Keratinocyte (primary cell): ENCODE measurements at regions not wholly inside any gene's neighbourhood (a gene's known extent, or its start where the extent isn't known, plus 50 kb on each side); places are given as distances from the start of the nearest gene placed in this dataset.

Experiments used
- DNase-seq: peaks from one replicate; pipeline ENCODE4 v3.0.0-alpha.2; 2011; ENCODE audit warnings: low read depth, missing footprints, low spot score
- FAIRE-seq: peaks from 2 replicates; lab custom pipeline; 2011; peaks lifted over from hg19 to GRCh38; lab: Jason Lieb, UNC
- H2AFZ ChIP-seq: 2 replicates; pipeline ENCODE4 v1.6.0; 2012; ENCODE audit warnings: low read length, control low read depth, inconsistent platforms; ENCODE audit not compliant: control insufficient read depth
- H3K27ac ChIP-seq: 2 replicates; pipeline ENCODE4 v1.5.1; 2011; ENCODE audit warnings: low read length; ENCODE audit not compliant: control insufficient read depth, insufficient read depth
- H3K27me3 ChIP-seq: 3 replicates; pipeline ENCODE4 v1.6.0; 2011; ENCODE audit warnings: low read length; ENCODE audit not compliant: control insufficient read depth, insufficient read depth; ENCODE audit errors: extremely low read depth
- H3K36me3 ChIP-seq, 2 experiments: 2 replicates in 1 of 2; 3 replicates in 1 of 2; pipeline ENCODE4 v1.5.1; 2011; ENCODE audit warnings: low read length in 2 of 2, mild to moderate bottlenecking in 1 of 2; ENCODE audit not compliant: control insufficient read depth in 2 of 2, insufficient read depth in 2 of 2; ENCODE audit errors: extremely low read depth in 1 of 2
- H3K4me1 ChIP-seq: 3 replicates; pipeline ENCODE4 v1.5.1; 2011; ENCODE audit warnings: low read length; ENCODE audit not compliant: control insufficient read depth, insufficient read depth; ENCODE audit errors: extremely low read depth
- H3K4me2 ChIP-seq: 3 replicates; pipeline ENCODE4 v1.6.0; 2011; ENCODE audit warnings: low read depth, low read length; ENCODE audit not compliant: control insufficient read depth, insufficient read depth; ENCODE audit errors: extremely low read depth
- H3K4me3 ChIP-seq, 3 experiments: fragments of 200-600 bp in 1 of 3; sonication (generic) in 1 of 3; 2 replicates in 2 of 3; 3 replicates in 1 of 3; pipeline ENCODE4 v1.5.1; 2011 to 2016; ENCODE audit warnings: low read length in 3 of 3, mild to moderate bottlenecking in 3 of 3, control low read depth in 2 of 3, inconsistent platforms in 1 of 3, low read depth in 1 of 3, mixed read lengths in 1 of 3, mixed run types in 1 of 3, moderate library complexity in 1 of 3; ENCODE audit not compliant: control insufficient read depth in 2 of 3, insufficient read depth in 2 of 3; ENCODE audit errors: extremely low read depth in 1 of 3
- H3K79me2 ChIP-seq: 2 replicates; pipeline ENCODE4 v1.6.0; 2012; ENCODE audit warnings: low read length; ENCODE audit not compliant: control insufficient read depth, insufficient read depth
- H3K9ac ChIP-seq: 3 replicates; pipeline ENCODE4 v1.6.0; 2011; ENCODE audit warnings: low read length; ENCODE audit not compliant: control insufficient read depth, insufficient read depth; ENCODE audit errors: extremely low read depth
- H3K9me1 ChIP-seq: 3 replicates; pipeline ENCODE4 v1.6.0; 2011; ENCODE audit warnings: low read length; ENCODE audit not compliant: control insufficient read depth, insufficient read depth; ENCODE audit errors: extremely low read depth
- H3K9me3 ChIP-seq: 2 replicates; pipeline ENCODE4 v1.5.1; 2012; ENCODE audit warnings: low read depth, low read length; ENCODE audit not compliant: control insufficient read depth
- H4K20me1 ChIP-seq: 3 replicates; pipeline ENCODE4 v1.6.0; 2011; ENCODE audit warnings: low read length; ENCODE audit not compliant: control insufficient read depth, insufficient read depth; ENCODE audit errors: extremely low read depth
- EZH2 ChIP-seq: IDR thresholded peaks from one replicate; pipeline ENCODE4 v1.6.1; 2012; ENCODE audit warnings: inconsistent platforms, mild to moderate bottlenecking, low read length, moderate library complexity
- dilution Hi-C: fragments of 300-500 bp; cut with MboI; formaldehyde crosslinking; loops from one replicate; pipeline ENCODE4 v1.7.0; 2020; ENCODE audit warnings: low sequenced_read_pairs; ENCODE audit not compliant: extremely low pct_ligation_motif_present
- TF ChIP-seq, protein P1 (sequence below), 3 experiments: IDR thresholded peaks in 1 of 3; conservative IDR thresholded peaks in 1 of 3; optimal IDR thresholded peaks in 1 of 3; 2 replicates in 2 of 3; 3 replicates in 1 of 3; pipeline versions ENCODE3 to v1.5.1; 2011; ENCODE audit warnings: low read length in 3 of 3, mild to moderate bottlenecking in 3 of 3, moderate library complexity in 2 of 3, control low read depth in 1 of 3, inconsistent platforms in 1 of 3; ENCODE audit not compliant: insufficient read depth in 2 of 3; ENCODE audit errors: extremely low read depth in 1 of 3

GRCh38 chr12:105761075-105761474, 377.7 kb downstream of the NUAK1 start:
- Histone ChIP-seq H3K27ac (no peak overlapping the region), H3K36me3 (no peaks in the 10 kb centered on the region), H2AFZ (no peak overlapping the region), H3K27me3 (no peaks in the 10 kb centered on the region), H3K9me1 (no peaks in the 10 kb centered on the region), H3K4me1 (no peaks in the 10 kb centered on the region), H3K9me3 (no peaks in the 10 kb centered on the region), H3K4me3 (no peak overlapping the region), H3K9ac (no peak overlapping the region), H3K79me2 (no peaks in the 10 kb centered on the region), H4K20me1 (no peaks in the 10 kb centered on the region), H3K4me2 (no peak overlapping the region)
- TF ChIP-seq, protein P1, sequence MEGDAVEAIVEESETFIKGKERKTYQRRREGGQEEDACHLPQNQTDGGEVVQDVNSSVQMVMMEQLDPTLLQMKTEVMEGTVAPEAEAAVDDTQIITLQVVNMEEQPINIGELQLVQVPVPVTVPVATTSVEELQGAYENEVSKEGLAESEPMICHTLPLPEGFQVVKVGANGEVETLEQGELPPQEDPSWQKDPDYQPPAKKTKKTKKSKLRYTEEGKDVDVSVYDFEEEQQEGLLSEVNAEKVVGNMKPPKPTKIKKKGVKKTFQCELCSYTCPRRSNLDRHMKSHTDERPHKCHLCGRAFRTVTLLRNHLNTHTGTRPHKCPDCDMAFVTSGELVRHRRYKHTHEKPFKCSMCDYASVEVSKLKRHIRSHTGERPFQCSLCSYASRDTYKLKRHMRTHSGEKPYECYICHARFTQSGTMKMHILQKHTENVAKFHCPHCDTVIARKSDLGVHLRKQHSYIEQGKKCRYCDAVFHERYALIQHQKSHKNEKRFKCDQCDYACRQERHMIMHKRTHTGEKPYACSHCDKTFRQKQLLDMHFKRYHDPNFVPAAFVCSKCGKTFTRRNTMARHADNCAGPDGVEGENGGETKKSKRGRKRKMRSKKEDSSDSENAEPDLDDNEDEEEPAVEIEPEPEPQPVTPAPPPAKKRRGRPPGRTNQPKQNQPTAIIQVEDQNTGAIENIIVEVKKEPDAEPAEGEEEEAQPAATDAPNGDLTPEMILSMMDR (optimal IDR thresholded peaks at IDR 0.05 in 1 of 3, IDR thresholded peaks at IDR 0.05 in 1 of 3, conservative IDR thresholded peaks at IDR 0.05 in 1 of 3; ENCODE audit: extremely low read depth in 1 of 3, insufficient read depth in 2 of 3, low read length in 3 of 3), result no peak
- TF ChIP-seq EZH2, result no peak
- DNase-seq, result no peak
- dilution Hi-C loops, result no loop called here
- FAIRE-seq, result no peak

DNA sequence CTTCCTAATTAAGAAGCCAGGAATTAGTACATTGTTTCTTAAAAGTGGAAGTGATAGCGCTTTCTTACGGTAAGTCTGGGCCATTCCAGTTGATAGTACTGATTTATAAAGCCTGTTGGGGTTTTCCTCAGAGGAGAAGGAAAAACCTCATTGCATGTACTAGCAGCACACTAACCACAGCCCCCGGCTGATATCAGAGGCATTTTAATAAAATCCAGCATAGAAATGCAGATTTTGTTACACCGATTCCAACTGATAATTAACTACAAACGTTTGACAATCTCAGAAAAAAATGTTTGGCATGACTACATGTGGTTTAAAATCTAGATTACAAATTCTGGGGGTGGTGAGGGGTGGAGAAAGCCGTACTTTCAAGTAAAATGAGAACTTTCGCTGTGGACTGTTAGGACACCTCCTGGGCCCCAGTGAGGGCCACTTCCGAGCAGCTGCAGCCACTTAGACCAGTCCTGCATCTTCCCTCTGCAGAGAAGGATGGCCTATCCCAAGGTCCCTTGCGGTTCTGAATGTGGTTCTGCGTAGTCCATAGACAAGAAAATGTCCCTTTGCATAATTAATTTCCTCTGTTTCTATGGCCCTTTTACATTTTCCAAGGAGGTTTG, 374.4 kb downstream of the NUAK1 start:
- no peak for DNase-seq
- no peaks in the 10 kb centered on the region for H3K4me1 ChIP-seq
- no peaks in the 10 kb centered on the region for H3K9me3 ChIP-seq
- H3K9ac ChIP-seq, result no peak overlapping the region
- H3K9me1 ChIP-seq, result no peaks in the 10 kb centered on the region
- no peak overlapping the region for H3K4me3 ChIP-seq
- FAIRE-seq, result no peak
- no peak overlapping the region for H3K4me2 ChIP-seq
- no peak overlapping the region for H2AFZ ChIP-seq
- H3K36me3 ChIP-seq, result no peaks in the 10 kb centered on the region
- TF ChIP-seq EZH2, result no peak
- TF ChIP-seq, protein P1 (optimal IDR thresholded peaks at IDR 0.05 in 1 of 3, IDR thresholded peaks at IDR 0.05 in 1 of 3, conservative IDR thresholded peaks at IDR 0.05 in 1 of 3; ENCODE audit: extremely low read depth in 1 of 3, insufficient read depth in 2 of 3, low read length in 3 of 3), result no peak
- dilution Hi-C loops, result no loop called here
- no peaks in the 10 kb centered on the region for H3K79me2 ChIP-seq
- H3K27me3 ChIP-seq, result no peaks in the 10 kb centered on the region
- no peak overlapping the region for H3K27ac ChIP-seq
- H4K20me1 ChIP-seq, result no peaks in the 10 kb centered on the region
